C4-2B (cell line): ENCODE measurements at regions not wholly inside any gene's neighbourhood (a gene's known extent, or its start where the extent isn't known, plus 50 kb on each side); places are given as distances from the start of the nearest gene placed in this dataset.

Source experiments
- CTCF ChIP-seq: fragments of 450-650 bp; conservative IDR thresholded peaks from 2 replicates; pipeline ENCODE4 v1.5.1; 2017; ENCODE audit warnings: mild to moderate bottlenecking
- ZFX ChIP-seq: fragments of 450-650 bp; IDR thresholded peaks from 2 replicates; pipeline ENCODE4 v1.6.1; 2017

GRCh38 chr2:174666845-174667244, 69.2 kb upstream of the WIPF1 start:
- no peak for TF ChIP-seq CTCF
- no peak for TF ChIP-seq ZFX
